A549 (cell line): ENCODE measurements at regions not wholly inside any gene's neighbourhood (a gene's known extent, or its start where the extent isn't known, plus 50 kb on each side); places are given as distances from the start of the nearest gene placed in this dataset.
A peak's percentile ranks its signal among the peaks of the same experiment; 100 is the strongest.

ENCODE experiments used
- ATAC-seq, 2 experiments: fragments of 200-7000 bp in 1 of 2; fragments of >200 bp in 1 of 2; cut with Nextera tagmentation in 1 of 2; cut with Tn5 transposase in 1 of 2; 3 replicates each; pipeline versions ENCODE4 v1.8.0 to v1.9.1; 2018 to 2020; ENCODE audit warnings: mild to moderate bottlenecking in 1 of 2, moderate library complexity in 1 of 2
- CTCF ChIA-PET: fragments of 300-600 bp; sonication (Branson Sonifier 250); formaldehyde crosslinking; extraction: SDS; loops from one replicate; lab custom pipeline; 2021; ENCODE audit warnings: antibody characterized with exemption, inconsistent platforms; lab: Yijun Ruan, JAX
- POLR2A ChIA-PET: fragments of 350-600 bp; formaldehyde crosslinking; extraction: SDS; loops from one replicate; lab custom pipeline; 2021; ENCODE audit warnings: antibody characterized with exemption, inconsistent platforms; lab: Yijun Ruan, JAX
- DNase-seq, 2 experiments: peaks; one replicate each; pipeline versions ENCODE4 v3.0.0 to v3.0.0-alpha.2; 2011 to 2016; ENCODE audit warnings: low read depth in 1 of 2, low spot score in 1 of 2
- FAIRE-seq: peaks from 2 replicates; lab custom pipeline; 2011; peaks lifted over from hg19 to GRCh38; lab: Jason Lieb, UNC
- H3K27ac ChIP-seq, 2 experiments: fragments of >200 bp; sonication (Bioruptor Twin); formaldehyde crosslinking; 3 replicates each; pipeline ENCODE4 v1.5.1; 2016 to 2017
- H3K4me1 ChIP-seq: fragments of >200 bp; sonication (Bioruptor Twin); formaldehyde crosslinking; 3 replicates; pipeline ENCODE4 v1.6.1; 2016
- H3K4me2 ChIP-seq: fragments of >200 bp; sonication (Bioruptor Twin); formaldehyde crosslinking; 3 replicates; pipeline ENCODE4 v1.6.1; 2016
- H3K4me3 ChIP-seq: fragments of >200 bp; sonication (Bioruptor Twin); formaldehyde crosslinking; 3 replicates; pipeline ENCODE4 v1.5.1; 2016
- H3K9me3 ChIP-seq: fragments of >200 bp; sonication (Bioruptor Twin); formaldehyde crosslinking; 3 replicates; pipeline ENCODE4 v1.6.1; 2016
- CBX8 ChIP-seq: fragments of 200-600 bp; sonication (generic); IDR thresholded peaks from 2 replicates; pipeline ENCODE4 v1.6.1; 2016
- CHD2 ChIP-seq: fragments of 150-350 bp; IDR thresholded peaks from 2 replicates; pipeline ENCODE4 v1.6.1; 2014; ENCODE audit warnings: low read length; ENCODE audit not compliant: partially characterized antibody
- ESRRA ChIP-seq: fragments of 150-350 bp; IDR thresholded peaks from 2 replicates; pipeline ENCODE4 v1.6.1; 2014; ENCODE audit warnings: mild to moderate bottlenecking, low read length, borderline replicate concordance
- FOSL2 ChIP-seq, 2 experiments: fragments of 450-650 bp in 1 of 2; fragments of >200 bp in 1 of 2; sonication (Bioruptor Twin) in 1 of 2; formaldehyde crosslinking; IDR thresholded peaks; 2 replicates each; pipeline versions ENCODE4 v1.5.0 to v1.6.1; 2016 to 2020; ENCODE audit warnings: mild to moderate bottlenecking in 1 of 2, moderate library complexity in 1 of 2
- GATA3 ChIP-seq: IDR thresholded peaks from 2 replicates; pipeline ENCODE4 v1.6.1; 2012; ENCODE audit warnings: borderline replicate concordance
- HOXA7 ChIP-seq: fragments of 250-450 bp; sonication (Bioruptor Pico); IDR thresholded peaks from 2 replicates; pipeline ENCODE4 v1.5.0; 2020; ENCODE audit warnings: mild to moderate bottlenecking, moderate library complexity
- JUNB ChIP-seq: fragments of >200 bp; sonication (Bioruptor Twin); formaldehyde crosslinking; IDR thresholded peaks from 2 replicates; pipeline ENCODE4 v1.6.1; 2016
- MAFK ChIP-seq: fragments of 450-650 bp; IDR thresholded peaks from 2 replicates; pipeline ENCODE4 v1.6.1; 2014; ENCODE audit not compliant: partially characterized antibody
- NFE2L2 ChIP-seq: fragments of 150-350 bp; conservative IDR thresholded peaks from 2 replicates; pipeline ENCODE4 v1.6.1; 2014; ENCODE audit warnings: low read length
- NPAS2 ChIP-seq: fragments of 250-450 bp; sonication (Bioruptor Pico); IDR thresholded peaks from 2 replicates; pipeline ENCODE4 v1.8.0; 2022; ENCODE audit warnings: mild to moderate bottlenecking, moderate library complexity, borderline replicate concordance
- POLR2AphosphoS2 ChIP-seq: conservative IDR thresholded peaks from 2 replicates; pipeline ENCODE4 v1.6.1; 2012; ENCODE audit warnings: low read length, improper control_type of control experiment, inconsistent platforms
- ZC3H11A ChIP-seq: fragments of 450-650 bp; IDR thresholded peaks from 2 replicates; pipeline ENCODE4 v1.6.1; 2014; ENCODE audit warnings: antibody characterized with exemption, mild to moderate bottlenecking
- ZNF302 ChIP-seq: fragments of 250-450 bp; sonication (Bioruptor Pico); IDR thresholded peaks from 2 replicates; pipeline ENCODE4 v1.9.0; 2021; ENCODE audit warnings: inconsistent platforms, mild to moderate bottlenecking, moderate library complexity
- WGBS: methylation state at CpG from one replicate; pipeline ENCODE4 v1.1.6; 2017; ENCODE audit errors: missing lambda C conversion rate; 5-methylcytosine and 5-hydroxymethylcytosine counted together
- TF ChIP-seq, protein P1 (sequence below): fragments of 250-450 bp; sonication (Bioruptor Pico); IDR thresholded peaks from 2 replicates; pipeline ENCODE4 v1.5.0; 2021; ENCODE audit warnings: mild to moderate bottlenecking, moderate library complexity, borderline replicate concordance
- TF ChIP-seq, protein P2 (sequence below): fragments of >200 bp; sonication (Bioruptor Twin); formaldehyde crosslinking; IDR thresholded peaks from 3 replicates; pipeline ENCODE4 v1.6.1; 2016
- TF ChIP-seq, protein P3 (sequence below): fragments of 250-450 bp; sonication (Bioruptor Pico); IDR thresholded peaks from 2 replicates; pipeline ENCODE4 v1.5.0; 2020; ENCODE audit warnings: low read depth, mild to moderate bottlenecking, moderate library complexity
- TF ChIP-seq, protein P4 (sequence below): fragments of 450-650 bp; IDR thresholded peaks from 2 replicates; pipeline ENCODE4 v1.6.1; 2014; ENCODE audit warnings: antibody characterized with exemption

DNA sequence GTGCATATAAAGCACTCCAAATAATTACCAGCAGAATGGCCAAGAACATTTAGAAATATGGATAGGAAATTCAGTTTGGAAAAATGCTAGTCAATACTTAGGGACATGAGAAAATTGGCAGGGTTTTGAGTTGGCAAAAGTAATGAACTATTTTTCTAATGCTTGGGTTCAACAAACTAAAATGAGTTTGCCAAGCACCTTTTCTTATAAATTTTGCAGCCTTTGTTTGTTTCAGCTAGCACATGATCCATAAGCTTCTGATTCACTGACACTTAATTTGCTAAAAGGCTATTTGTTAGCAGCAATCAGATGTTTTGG is 324.8 kb downstream of the QKI start:
- Histone ChIP-seq H3K4me1 (no peaks in the 10 kb centered on the region), H3K4me2 (no peak overlapping the region), H3K27ac (no peak overlapping the region), H3K4me3 (no peak overlapping the region), H3K9me3 (no peaks in the 10 kb centered on the region)
- POLR2A ChIA-PET, result no interaction called here
- no peak for DNase-seq
- TF ChIP-seq CBX8 (no peak), CHD2 (no peak), ZNF302 (CRISPR knock-in tag) (no peak), NFE2L2 (no peak), ESRRA (no peak), ZC3H11A (no peak), GATA3 (no peak), JUNB (no peak), HOXA7 (CRISPR knock-in tag) (no peak)
- TF ChIP-seq, protein P1, sequence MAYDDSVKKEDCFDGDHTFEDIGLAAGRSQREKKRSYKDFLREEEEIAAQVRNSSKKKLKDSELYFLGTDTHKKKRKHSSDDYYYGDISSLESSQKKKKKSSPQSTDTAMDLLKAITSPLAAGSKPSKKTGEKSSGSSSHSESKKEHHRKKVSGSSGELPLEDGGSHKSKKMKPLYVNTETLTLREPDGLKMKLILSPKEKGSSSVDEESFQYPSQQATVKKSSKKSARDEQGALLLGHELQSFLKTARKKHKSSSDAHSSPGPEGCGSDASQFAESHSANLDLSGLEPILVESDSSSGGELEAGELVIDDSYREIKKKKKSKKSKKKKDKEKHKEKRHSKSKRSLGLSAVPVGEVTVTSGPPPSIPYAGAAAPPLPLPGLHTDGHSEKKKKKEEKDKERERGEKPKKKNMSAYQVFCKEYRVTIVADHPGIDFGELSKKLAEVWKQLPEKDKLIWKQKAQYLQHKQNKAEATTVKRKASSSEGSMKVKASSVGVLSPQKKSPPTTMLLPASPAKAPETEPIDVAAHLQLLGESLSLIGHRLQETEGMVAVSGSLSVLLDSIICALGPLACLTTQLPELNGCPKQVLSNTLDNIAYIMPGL, result no peak
- TF ChIP-seq, protein P2, sequence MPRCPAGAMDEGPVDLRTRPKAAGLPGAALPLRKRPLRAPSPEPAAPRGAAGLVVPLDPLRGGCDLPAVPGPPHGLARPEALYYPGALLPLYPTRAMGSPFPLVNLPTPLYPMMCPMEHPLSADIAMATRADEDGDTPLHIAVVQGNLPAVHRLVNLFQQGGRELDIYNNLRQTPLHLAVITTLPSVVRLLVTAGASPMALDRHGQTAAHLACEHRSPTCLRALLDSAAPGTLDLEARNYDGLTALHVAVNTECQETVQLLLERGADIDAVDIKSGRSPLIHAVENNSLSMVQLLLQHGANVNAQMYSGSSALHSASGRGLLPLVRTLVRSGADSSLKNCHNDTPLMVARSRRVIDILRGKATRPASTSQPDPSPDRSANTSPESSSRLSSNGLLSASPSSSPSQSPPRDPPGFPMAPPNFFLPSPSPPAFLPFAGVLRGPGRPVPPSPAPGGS, result no peak
- TF ChIP-seq, protein P3, sequence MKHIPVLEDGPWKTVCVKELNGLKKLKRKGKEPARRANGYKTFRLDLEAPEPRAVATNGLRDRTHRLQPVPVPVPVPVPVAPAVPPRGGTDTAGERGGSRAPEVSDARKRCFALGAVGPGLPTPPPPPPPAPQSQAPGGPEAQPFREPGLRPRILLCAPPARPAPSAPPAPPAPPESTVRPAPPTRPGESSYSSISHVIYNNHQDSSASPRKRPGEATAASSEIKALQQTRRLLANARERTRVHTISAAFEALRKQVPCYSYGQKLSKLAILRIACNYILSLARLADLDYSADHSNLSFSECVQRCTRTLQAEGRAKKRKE (CRISPR knock-in tag), result no peak
- no peak for FAIRE-seq
- ATAC-seq, result no peak
- CTCF ChIA-PET, result no interaction called here

DNA sequence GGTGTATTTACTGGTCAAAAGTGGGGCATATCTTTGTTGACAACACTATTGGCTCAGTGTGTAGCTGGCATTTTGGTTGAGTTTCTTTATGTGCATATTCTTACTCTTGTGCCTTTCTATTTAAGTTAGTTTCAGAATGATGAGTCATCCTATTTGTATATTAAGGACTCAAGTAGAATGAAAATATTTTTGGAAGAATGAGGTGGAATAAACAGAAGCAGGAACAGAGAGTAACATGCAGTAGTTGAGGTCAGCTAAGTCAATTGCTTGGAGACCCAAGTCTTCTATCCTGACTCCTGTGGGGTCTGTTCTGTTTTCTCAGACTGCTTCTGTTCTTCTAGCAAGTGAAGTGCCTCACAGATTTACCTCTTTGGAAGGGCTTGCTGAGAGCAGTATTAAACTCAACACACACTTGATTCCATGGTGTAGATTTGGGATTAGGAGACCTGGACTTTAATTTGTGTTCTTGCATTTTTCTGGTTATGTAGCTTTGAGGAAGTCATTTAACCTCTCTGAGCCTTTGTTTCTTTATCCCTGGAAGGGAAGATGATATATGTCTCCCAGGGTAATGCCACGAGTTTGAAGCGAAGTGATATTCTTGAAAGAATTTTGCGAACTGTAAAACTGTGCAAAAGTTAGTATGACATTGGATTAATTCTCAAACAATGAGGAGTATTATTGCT is 324.3 kb downstream of the QKI start:
- no peak for DNase-seq
- POLR2A ChIA-PET, result no interaction called here
- H3K4me2 ChIP-seq, result no peak overlapping the region
- FAIRE-seq, result no peak
- WGBS, result 57% methylated on average over 3 of the region's 3 CpGs
- TF ChIP-seq MAFK (peak; percentile 46), FOSL2 (IDR thresholded peaks at IDR 0.05) (no peak), FOSL2 (CRISPR knock-in tag; IDR thresholded peaks at IDR 0.05) (peak; percentile 68), NFE2L2 (0 out of 2 replicates have a peak, but pooled peaks have one; percentile 25), POLR2AphosphoS2 (no peak), NPAS2 (CRISPR knock-in tag) (no peak)
- TF ChIP-seq, protein P1, result no peak
- TF ChIP-seq, protein P4, sequence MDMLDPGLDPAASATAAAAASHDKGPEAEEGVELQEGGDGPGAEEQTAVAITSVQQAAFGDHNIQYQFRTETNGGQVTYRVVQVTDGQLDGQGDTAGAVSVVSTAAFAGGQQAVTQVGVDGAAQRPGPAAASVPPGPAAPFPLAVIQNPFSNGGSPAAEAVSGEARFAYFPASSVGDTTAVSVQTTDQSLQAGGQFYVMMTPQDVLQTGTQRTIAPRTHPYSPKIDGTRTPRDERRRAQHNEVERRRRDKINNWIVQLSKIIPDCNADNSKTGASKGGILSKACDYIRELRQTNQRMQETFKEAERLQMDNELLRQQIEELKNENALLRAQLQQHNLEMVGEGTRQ, result no peak
- no peaks in the 10 kb centered on the region for H3K4me1 ChIP-seq
- no peaks in the 10 kb centered on the region for H3K9me3 ChIP-seq
- no peak overlapping the region for H3K4me3 ChIP-seq
- ATAC-seq, result no peak
- no peak overlapping the region for H3K27ac ChIP-seq
- CTCF ChIA-PET, result no interaction called here
